GM19463 (cell line): ENCODE measurements at regions not wholly inside any gene's neighbourhood (a gene's known extent, or its start where the extent isn't known, plus 50 kb on each side); places are given as distances from the start of the nearest gene placed in this dataset.

Source experiments
- ATAC-seq: cut with Tn5 transposase; IDR thresholded peaks from one replicate; pipeline ENCODE4 v1.9.1; 2021; ENCODE audit warnings: mild to moderate bottlenecking, moderate library complexity; ENCODE audit not compliant: unreplicated experiment

DNA sequence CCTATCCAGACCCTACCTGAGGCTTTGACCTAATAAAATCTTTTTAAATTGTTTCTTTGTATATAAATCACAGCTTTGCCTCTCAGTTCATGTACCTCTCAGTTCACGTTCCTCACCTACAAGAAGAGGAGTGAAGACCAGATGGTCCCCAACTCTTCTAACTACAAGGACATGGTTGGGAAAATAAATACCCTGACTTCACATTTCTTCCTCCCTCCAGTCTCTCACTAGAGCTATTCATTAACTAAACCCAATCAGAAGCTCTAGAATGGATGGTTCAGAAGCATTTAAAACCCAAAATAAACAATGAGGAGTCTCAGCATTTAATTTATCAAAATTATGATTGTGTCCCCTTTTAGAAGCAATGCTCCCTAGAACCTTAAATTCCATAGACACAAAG lies 97.3 kb upstream of the AGTR1 start:
- ATAC-seq: no peak

DNA sequence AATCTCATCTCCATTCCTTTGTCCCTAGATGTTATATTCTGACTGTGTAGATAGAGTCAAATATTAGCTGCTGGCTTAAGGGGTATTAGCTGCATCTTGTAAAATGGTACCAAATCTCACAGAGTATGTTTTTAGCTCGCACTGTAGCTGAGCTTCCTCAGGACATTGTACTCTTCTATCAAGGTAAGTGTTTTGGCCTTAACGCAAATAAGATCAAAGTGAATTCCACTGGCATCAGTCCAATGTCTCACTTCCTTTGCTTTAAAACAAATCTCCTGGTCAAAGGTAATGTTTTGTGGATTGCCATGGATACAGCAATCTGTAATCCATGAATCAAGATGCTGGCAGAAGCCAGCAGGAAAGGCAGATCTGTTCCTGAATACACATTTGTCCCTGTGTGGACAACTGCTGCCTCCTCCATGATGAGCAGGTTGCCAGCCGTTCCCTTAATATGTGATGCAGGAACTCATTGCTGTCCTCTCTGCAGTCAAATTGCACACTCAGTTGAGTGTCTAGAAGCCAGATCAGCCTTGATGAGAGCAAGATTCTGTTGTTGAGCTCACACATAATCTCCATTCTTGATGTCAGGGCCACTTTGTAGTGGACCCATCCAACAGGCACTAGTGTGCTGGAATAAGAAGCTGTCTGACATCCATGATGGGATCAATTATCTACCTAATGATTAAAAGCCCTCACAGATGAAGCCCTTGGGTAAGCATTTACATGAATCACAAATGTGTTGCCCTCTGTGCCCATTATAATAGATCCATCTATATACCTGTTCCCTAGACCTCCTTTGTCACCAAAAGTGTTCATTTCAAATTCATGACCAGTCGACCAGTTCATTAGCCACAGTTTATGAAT lies 96.6 kb upstream of the AGTR1 start:
- ATAC-seq: no peak

DNA sequence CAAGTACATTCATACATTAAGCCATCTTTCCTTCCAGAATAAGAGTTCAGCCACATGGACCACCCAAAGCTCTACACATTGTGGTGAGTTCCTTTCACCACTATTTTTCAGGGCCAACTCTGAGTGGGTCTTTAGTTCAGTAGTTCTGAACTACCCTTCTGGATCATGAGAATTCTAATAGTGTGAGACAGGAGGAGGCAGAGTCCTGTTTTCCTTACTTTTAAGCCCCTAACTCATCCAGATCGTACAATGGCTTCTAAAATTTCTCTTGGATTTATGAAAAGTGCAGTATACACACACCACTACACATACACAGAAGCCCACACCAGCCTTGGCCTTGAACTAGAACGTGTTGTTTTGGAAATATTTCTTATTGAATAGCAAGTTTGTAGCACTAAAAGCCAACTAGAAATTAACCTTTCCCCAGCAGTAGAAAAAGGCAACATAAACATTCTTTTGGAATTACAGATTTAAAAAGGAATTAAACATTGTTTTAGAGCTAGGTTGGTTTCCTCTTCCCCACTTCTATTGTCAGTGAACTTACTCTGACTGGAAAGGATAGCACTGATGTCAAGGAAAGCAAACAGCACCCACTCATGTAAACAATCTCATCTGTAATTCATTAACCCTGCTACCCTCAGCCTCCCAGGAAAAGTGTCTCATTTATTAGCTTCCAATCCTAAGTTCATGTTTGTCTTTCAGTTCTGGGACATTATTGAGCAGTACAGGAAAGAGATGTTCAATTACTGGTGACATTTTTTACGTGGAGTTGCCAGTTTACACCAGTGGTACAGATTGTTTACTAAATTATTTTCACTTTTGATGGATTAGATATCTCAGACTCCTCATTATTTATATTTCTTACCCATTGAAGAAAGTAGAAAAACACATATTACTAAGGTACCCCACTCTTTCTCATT lies 95.7 kb upstream of the AGTR1 start:
- no peak for ATAC-seq

DNA sequence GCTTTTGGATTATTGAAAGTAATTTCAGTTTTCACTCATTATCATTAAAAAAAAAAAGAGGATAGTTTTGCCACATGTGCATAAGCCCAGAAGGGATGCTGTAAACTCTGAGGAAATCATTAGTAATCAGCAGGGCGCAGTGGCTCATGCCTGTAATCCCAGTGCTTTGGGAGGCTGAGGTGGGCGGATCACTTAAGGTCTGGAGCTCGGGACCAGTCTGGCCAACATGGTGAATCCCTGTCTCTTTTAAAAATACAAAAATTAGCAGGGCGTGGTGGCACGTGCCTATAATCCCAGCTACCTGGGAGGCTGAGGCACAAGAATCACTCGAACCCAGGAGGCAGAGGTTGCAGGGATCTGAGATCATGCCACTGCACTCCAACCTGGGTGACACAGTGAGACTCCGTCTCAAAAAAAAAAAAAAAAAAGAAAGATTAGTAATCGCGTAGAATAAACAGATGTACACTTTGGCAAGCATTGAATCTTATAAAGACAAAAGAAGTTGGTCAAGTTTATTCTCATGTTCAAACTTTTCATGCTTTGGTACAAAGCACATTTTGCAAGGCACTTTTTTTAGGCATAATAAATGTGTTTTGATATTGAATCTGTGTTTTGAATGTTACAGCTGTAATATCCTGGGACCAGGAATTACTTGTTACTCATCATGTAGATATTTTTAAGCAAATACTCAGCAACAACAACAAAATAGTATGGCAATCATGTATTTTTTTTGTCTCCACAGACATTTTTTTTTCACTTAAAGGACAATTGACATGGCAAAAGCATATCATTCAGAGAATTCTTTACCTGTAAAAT lies 93.2 kb upstream of the AGTR1 start:
- no peak for ATAC-seq

DNA sequence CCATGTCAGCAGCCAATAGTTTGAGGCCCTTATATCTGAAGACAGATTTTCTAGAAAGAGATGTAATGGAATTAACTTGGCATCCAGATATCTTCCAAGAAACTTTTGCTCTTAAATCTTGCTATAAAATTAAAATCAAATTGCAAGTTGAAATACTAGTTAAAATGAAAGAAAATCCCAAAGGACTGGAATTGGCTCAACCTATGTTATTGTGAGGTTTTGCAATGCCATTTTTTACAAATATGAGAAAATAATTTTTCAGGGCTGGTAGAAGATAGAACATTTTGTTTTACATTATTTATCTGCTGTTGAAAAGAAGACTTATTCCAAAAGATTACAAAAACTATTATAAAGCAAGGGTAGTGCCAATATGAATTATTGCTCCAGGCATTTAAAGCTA lies 92.2 kb upstream of the AGTR1 start:
- ATAC-seq: no peak

DNA sequence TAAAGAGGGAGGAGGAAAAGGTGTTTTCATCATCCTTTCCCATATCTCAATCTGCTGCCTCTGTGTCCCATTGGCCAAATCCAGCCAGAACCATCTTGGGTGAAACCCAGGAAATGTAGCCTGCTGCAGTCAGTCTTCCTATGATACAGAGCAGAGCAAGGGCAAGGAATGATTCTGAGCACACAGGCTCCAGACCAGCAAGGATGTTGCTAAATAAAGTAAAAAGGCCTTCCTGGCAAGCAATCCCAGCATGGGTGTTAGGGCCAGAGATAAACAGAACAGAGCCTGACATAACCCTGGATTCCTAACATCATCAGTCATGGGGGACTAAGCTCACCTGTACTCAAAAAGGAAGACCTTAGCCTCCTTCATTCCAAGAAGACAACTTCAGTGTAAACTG lies 90.7 kb upstream of the AGTR1 start:
- no peak for ATAC-seq

DNA sequence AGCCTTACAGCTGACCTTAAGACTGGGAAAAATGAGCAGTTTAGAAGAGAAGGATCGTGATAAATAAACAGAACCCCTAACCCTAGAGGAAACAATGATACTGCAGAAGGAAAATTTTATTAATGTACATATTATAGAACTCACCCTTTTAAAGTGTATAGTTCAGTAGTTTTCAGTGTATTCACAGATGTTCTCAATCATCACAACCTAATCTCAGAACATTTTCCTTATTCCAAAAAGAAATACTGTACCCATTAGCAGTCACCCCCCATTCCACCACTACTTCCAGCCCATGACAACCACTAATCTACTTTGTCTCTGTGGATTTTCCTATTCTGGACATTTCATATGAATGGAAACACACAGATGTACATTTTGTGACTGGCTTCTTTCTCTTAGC lies 90.2 kb upstream of the AGTR1 start:
- no peak for ATAC-seq

DNA sequence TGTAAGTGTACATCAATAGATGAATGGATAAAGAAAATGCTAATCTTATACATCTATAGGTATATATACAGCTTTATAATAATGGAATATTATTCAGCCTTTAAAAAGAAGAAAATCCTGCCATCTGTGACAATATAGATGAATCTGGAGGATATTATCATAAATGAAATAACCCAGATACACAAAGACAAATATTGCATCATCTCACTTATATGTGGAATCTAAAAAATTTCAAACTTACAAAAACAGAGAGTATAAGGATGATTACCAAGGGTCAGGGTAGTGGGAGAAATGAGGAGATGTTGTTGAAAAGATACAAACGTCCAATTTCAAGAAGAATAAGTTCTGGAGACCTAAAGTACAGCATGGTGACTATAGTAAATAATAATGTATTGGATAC lies 85.4 kb upstream of the AGTR1 start:
- ATAC-seq: no peak

DNA sequence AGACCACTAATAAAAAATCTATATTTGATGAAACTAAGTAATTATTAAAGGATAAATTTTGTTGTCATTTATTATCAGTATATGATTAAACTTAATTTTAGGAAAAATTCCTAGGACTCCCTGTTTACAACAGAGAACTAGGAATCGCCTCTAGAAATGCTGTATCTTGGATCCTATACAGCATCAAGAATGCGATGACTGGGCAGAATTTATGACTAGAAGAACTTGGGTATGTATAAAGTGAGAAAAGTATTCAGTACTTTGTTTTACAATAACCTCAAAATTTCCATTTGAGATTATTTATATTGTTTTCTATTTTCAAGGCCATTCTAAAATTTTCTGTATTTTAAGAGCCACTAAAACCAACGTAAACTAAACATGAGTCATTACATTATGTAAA lies 82.3 kb upstream of the AGTR1 start:
- no peak for ATAC-seq

DNA sequence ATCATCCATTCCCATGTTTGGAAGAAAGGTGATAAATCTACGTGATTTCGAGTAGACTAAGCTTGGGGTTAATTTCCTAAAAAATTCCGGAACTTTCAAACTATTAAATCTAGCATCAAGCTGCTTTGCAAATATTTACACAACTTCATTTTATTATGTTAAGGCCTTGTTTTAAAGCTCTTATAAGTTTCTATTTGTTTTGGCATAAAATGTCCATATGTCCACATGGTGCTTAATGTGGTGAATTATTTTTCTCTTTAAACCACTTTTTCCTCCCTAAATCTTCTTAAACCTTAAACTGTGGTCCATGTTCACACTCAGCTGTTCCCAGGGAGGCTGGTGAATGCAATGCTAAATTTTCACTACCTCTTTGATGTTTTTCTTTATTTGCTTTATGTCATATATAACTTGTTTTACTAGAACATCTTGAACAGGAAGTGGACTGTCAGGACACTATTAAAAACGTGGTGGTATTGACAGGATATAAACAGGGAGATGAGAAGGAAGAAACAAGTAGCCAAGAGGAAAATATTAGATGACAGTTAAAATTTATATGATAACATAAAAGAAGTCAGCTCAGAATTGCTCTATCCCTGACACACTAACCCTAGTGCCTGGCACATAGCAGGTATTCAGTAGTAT lies 72.5 kb upstream of the AGTR1 start:
- ATAC-seq: no peak

DNA sequence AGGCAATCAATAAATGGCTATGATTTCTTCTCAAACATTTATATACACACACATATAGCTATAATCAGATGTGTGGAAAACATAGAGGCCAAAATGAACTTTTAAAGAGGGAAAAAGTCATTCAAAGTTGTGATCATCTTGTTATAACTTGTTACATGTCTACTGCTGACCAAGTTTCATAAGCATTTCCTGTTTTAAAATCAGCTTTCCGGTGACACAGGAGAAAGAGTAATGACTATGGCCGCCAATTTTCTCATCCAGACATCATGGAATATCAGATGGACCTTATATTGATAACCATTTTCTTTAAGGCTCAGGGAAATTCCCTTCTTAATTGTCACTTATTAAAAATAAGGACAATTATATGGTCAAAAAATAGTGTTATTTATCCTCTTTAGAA lies 71.7 kb upstream of the AGTR1 start:
- no peak for ATAC-seq

DNA sequence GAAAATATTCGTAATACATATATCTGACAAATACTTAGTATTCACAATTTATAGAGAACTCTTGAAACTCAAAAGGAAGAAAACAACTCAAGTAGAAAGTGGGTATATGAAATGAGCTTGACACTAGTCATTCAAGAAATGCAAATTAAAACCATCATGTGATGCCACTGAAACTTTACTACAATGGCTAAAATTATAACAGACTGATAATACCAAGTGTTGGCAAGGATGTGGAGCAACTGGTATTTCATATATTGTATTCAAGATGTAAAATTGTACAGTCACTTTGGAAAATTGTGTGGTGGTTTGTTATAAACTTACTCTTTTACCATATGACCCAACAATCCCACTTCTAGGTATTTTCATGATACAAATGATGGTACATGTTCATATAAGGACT lies 68.7 kb upstream of the AGTR1 start:
- no peak for ATAC-seq

DNA sequence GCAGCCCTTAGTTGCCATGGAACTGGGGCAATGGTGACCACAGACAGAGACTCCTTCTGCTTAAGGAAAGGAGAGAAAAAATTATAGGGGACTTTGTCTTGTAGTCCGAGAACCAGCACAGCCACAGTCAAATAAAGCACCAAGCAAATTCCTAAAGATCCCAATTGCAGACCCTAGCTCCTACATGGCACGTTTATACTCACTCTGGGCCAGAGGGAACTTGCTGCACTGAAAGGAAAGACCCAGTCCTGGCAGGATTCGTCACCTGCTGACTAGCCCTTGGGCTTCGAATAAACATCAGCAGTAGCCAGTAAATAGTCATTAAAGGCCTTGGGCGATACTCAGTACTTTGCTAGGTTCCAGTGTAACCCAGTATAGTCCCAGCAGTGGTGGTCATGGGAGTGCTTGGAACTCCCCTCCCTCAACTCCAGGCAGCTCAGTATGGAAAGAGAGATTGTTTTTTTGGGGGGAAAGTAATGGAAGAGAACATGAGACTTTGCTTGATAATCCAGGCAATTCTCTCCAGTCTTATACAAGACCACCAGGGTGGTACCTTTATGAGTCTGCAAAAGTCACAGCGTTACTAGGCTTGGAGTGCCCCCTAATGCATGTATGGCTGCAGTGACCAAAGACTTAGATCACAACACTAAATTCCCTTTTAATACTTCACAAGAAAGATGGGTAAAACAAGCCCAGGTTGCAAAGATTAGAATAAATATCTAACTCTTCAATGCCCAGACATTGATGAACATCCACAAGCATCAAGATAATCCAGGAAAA lies 66.4 kb upstream of the AGTR1 start:
- no peak for ATAC-seq

DNA sequence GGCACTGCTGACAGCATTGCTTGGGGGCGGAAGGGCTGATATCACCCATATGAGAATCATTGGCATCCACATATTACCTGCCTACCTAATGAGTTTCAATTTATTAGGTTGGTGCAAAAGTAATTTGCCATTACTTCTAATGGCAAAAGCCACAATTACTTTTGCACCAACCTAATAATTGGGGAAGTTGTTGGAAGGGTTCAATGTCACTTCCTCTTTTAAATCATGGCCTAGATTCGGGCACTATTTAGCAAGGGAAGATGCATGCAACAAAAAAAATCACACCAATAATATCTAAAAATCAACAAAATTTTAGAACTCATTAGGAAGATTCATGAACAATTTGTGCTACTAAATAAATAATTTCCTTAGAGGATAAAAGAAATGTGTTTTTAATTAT lies 56.0 kb upstream of the AGTR1 start:
- ATAC-seq: no peak

DNA sequence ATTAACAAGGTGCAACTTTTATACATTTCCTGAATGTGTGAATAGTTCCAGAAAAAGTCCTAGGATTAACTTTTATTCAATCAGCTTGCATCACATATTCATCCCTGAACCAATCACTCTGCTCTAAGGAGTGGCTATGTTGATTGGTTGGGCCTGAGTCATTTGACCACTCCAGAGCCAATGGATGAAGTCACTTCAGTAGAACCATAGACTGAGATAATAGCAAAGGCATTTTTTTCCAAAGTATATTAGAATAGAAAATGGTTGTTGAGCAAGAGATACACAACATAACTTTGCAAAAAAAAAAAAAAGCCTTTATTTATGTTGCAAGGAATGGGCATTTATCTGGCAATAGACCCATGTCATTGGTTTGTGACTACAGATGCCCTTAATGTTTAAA lies 55.5 kb upstream of the AGTR1 start:
- ATAC-seq: no peak

DNA sequence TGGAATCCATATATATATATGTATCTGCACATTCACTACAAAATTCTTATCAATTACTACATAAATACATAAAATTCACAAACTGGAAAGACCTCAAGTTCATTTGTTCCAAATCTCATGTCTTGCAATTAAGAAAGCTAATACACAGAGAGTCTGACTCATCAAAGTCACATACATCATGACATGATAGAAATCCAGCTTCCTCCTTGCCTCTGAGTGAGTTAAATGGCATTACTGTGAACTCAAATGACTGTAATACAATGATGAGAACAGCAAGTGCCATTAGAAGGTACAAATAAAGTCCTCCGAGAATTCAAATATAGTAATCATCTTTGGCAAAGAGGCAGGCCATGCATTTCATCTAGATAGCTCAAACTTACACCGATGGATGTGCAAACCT lies 55.1 kb upstream of the AGTR1 start:
- ATAC-seq: no peak

DNA sequence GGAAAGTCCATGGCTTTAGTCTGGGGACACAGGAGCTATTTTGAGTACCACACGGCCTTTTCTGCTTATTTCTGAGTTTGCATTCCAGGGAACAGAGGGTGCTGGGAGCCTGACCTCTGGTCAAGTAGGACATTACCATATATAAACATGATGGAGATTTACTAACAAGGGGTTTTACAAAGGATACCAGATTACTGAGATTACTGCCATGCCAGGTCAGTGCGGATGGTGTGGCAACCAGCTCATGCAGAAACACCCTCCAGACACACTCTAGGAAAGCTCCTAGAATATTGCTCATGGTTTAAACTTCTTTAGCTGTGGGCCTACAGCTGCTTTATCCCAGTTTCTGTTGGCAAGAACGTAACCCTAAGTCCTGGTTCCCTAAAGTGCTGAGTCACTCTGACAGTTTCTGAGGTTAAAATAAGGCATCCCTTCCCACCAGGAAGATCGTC lies 54.3 kb upstream of the AGTR1 start:
- ATAC-seq: no peak

DNA sequence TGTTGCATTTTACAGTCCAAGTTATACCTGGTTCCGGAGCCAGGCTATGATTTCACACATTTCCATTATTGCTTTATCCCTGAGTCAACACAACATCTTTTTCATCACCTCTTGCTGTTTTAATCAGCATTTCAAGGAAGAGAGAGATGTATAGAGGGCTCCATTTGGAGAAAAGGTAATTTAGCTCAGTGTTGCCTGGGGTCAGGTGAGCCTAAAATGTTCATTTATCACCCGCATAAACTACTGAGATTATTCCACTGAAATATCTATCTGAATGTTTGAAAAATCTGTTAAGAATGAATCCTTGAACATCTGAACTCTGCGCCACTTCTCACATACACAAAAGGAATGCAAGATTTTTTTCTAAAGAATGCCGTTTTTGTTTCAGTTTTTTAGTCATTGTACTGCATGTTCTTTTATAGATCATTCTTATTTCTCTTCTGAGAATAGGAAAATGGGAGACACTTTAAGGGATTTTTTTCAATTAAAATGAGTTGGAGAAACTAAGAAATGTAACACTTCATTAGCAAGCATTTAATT lies 51.5 kb upstream of the AGTR1 start:
- no peak for ATAC-seq
